ENCODE measurements at regions not wholly inside any gene's neighbourhood (a gene's known extent, or its start where the extent isn't known, plus 50 kb on each side); places are given as distances from the start of the nearest gene placed in this dataset.

GRCh38 chr17:65455972-65456343 is 105.5 kb downstream of the AXIN2 start:
- no peaks in the 10 kb centered on the region for H3K4me1 ChIP-seq
- in situ Hi-C loops (cut with MboI; ENCODE audit: low sequenced_read_pairs): no loop called here
- H3K36me3 ChIP-seq (replicated peaks): no peaks in the 10 kb centered on the region
- H3K4me3 ChIP-seq: no peak overlapping the region
- no peaks in the 10 kb centered on the region for H3K9me3 ChIP-seq
- no peak for DNase-seq (ENCODE audit: low spot score in 2 of 2)
- H3K27me3 ChIP-seq (ENCODE audit: low read depth): no peaks in the 10 kb centered on the region

- no peak overlapping the region for H3K4me3 ChIP-seq
- DNase-seq (ENCODE audit: low spot score in 2 of 2): no peak
- no peaks in the 10 kb centered on the region for H3K9me3 ChIP-seq
- in situ Hi-C loops (cut with MboI; ENCODE audit: low sequenced_read_pairs): no loop called here
- no peaks in the 10 kb centered on the region for H3K4me1 ChIP-seq
- no peaks in the 10 kb centered on the region for H3K36me3 ChIP-seq (replicated peaks)
- H3K27me3 ChIP-seq (ENCODE audit: low read depth): no peaks in the 10 kb centered on the region
Measured at GRCh38 chr17:65455154-65455971, 106.1 kb downstream of the AXIN2 start.

GRCh38 chr17:65453204-65453931 is 108.1 kb downstream of the AXIN2 start:
- Histone ChIP-seq H3K27me3 (ENCODE audit: low read depth) (no peaks in the 10 kb centered on the region), H3K4me1 (no peaks in the 10 kb centered on the region), H3K36me3 (replicated peaks) (no peaks in the 10 kb centered on the region), H3K4me3 (no peak overlapping the region), H3K9me3 (no peaks in the 10 kb centered on the region)
- in situ Hi-C loops (cut with MboI; ENCODE audit: low sequenced_read_pairs): no loop called here
- no peak for DNase-seq (ENCODE audit: low spot score in 2 of 2)

GRCh38 chr17:65449495-65449894 is 112.0 kb downstream of the AXIN2 start:
- H3K4me1 ChIP-seq: no peaks in the 10 kb centered on the region
- H3K27me3 ChIP-seq (ENCODE audit: low read depth): no peaks in the 10 kb centered on the region
- DNase-seq (ENCODE audit: low spot score in 2 of 2): no peak
- no peaks in the 10 kb centered on the region for H3K9me3 ChIP-seq
- no peak overlapping the region for H3K4me3 ChIP-seq
- in situ Hi-C loops (cut with MboI; ENCODE audit: low sequenced_read_pairs): no loop called here
- H3K36me3 ChIP-seq (replicated peaks): no peaks in the 10 kb centered on the region

- Histone ChIP-seq H3K36me3 (replicated peaks) (no peaks in the 10 kb centered on the region), H3K4me1 (no peaks in the 10 kb centered on the region), H3K9me3 (no peaks in the 10 kb centered on the region), H3K4me3 (no peak overlapping the region), H3K27me3 (ENCODE audit: low read depth) (no peaks in the 10 kb centered on the region)
- no peak for DNase-seq (ENCODE audit: low spot score in 2 of 2)
- in situ Hi-C loops (cut with MboI; ENCODE audit: low sequenced_read_pairs): no loop called here
Measured at GRCh38 chr17:65447823-65448222, 113.6 kb downstream of the AXIN2 start.

GRCh38 chr17:65446838-65447526 is 114.5 kb downstream of the AXIN2 start:
- in situ Hi-C loops (cut with MboI; ENCODE audit: low sequenced_read_pairs): no loop called here
- Histone ChIP-seq H3K9me3 (no peaks in the 10 kb centered on the region), H3K4me1 (no peaks in the 10 kb centered on the region), H3K36me3 (replicated peaks) (no peaks in the 10 kb centered on the region), H3K4me3 (no peak overlapping the region), H3K27me3 (ENCODE audit: low read depth) (no peaks in the 10 kb centered on the region)
- no peak for DNase-seq (ENCODE audit: low spot score in 2 of 2)

GRCh38 chr17:65446043-65446442 is 115.4 kb downstream of the AXIN2 start:
- Histone ChIP-seq H3K9me3 (no peaks in the 10 kb centered on the region), H3K4me3 (no peak overlapping the region), H3K36me3 (replicated peaks) (no peaks in the 10 kb centered on the region), H3K27me3 (ENCODE audit: low read depth) (no peaks in the 10 kb centered on the region), H3K4me1 (no peaks in the 10 kb centered on the region)
- no peak for DNase-seq (ENCODE audit: low spot score in 2 of 2)
- in situ Hi-C loops (cut with MboI; ENCODE audit: low sequenced_read_pairs): no loop called here

- Histone ChIP-seq H3K27me3 (ENCODE audit: low read depth) (peaks cover 4% of the 10 kb centered on the region; the same call in 1 of the 2 replicates), H3K36me3 (replicated peaks) (no peaks in the 10 kb centered on the region), H3K9me3 (no peaks in the 10 kb centered on the region), H3K4me3 (no peak overlapping the region), H3K4me1 (no peaks in the 10 kb centered on the region)
- in situ Hi-C loops (cut with MboI; ENCODE audit: low sequenced_read_pairs): no loop called here
- DNase-seq (ENCODE audit: low spot score in 2 of 2): no peak
Measured at GRCh38 chr17:65444049-65444448, 117.4 kb downstream of the AXIN2 start.

- Histone ChIP-seq H3K27me3 (ENCODE audit: low read depth) (peaks cover 9% of the 10 kb centered on the region), H3K36me3 (replicated peaks) (no peaks in the 10 kb centered on the region), H3K4me3 (no peak overlapping the region), H3K4me1 (no peaks in the 10 kb centered on the region), H3K9me3 (no peaks in the 10 kb centered on the region)
- in situ Hi-C loops (cut with MboI; ENCODE audit: low sequenced_read_pairs): no loop called here
- no peak for DNase-seq (ENCODE audit: low spot score in 2 of 2)
Measured at GRCh38 chr17:65442691-65443090, 118.8 kb downstream of the AXIN2 start.

- H3K27me3 ChIP-seq (ENCODE audit: low read depth): peaks cover 11% of the 10 kb centered on the region
- no peaks in the 10 kb centered on the region for H3K4me1 ChIP-seq
- in situ Hi-C loops (cut with MboI; ENCODE audit: low sequenced_read_pairs): no loop called here
- H3K4me3 ChIP-seq: no peak overlapping the region
- no peak for DNase-seq (ENCODE audit: low spot score in 2 of 2)
- no peaks in the 10 kb centered on the region for H3K9me3 ChIP-seq
- H3K36me3 ChIP-seq (replicated peaks): no peaks in the 10 kb centered on the region
Measured at GRCh38 chr17:65442250-65442649, 119.2 kb downstream of the AXIN2 start.

GRCh38 chr17:65441053-65441605 is 120.3 kb downstream of the AXIN2 start:
- H3K4me3 ChIP-seq: no peak overlapping the region
- no peaks in the 10 kb centered on the region for H3K9me3 ChIP-seq
- no peak for DNase-seq (ENCODE audit: low spot score in 2 of 2)
- in situ Hi-C loops (cut with MboI; ENCODE audit: low sequenced_read_pairs): no loop called here
- no peaks in the 10 kb centered on the region for H3K36me3 ChIP-seq (replicated peaks)
- no peaks in the 10 kb centered on the region for H3K4me1 ChIP-seq
- peaks cover 11% of the 10 kb centered on the region for H3K27me3 ChIP-seq (ENCODE audit: low read depth)

GRCh38 chr17:65438708-65439294 is 122.6 kb downstream of the AXIN2 start:
- Histone ChIP-seq H3K9me3 (no peaks in the 10 kb centered on the region), H3K36me3 (replicated peaks) (no peaks in the 10 kb centered on the region), H3K4me3 (no peak overlapping the region), H3K4me1 (no peaks in the 10 kb centered on the region), H3K27me3 (ENCODE audit: low read depth) (peaks cover 11% of the 10 kb centered on the region)
- DNase-seq (ENCODE audit: low spot score in 2 of 2): no peak
- in situ Hi-C loops (cut with MboI; ENCODE audit: low sequenced_read_pairs): no loop called here

- Histone ChIP-seq H3K4me3 (no peak overlapping the region), H3K36me3 (replicated peaks) (no peaks in the 10 kb centered on the region), H3K4me1 (no peaks in the 10 kb centered on the region), H3K9me3 (no peaks in the 10 kb centered on the region), H3K27me3 (ENCODE audit: low read depth) (peaks cover 11% of the 10 kb centered on the region)
- in situ Hi-C loops (cut with MboI; ENCODE audit: low sequenced_read_pairs): no loop called here
- no peak for DNase-seq (ENCODE audit: low spot score in 2 of 2)
Measured at GRCh38 chr17:65438173-65438572, 123.3 kb downstream of the AXIN2 start.
